Thyroid gland (tissue), 4 donors: ENCODE measurements at regions not wholly inside any gene's neighbourhood (a gene's known extent, or its start where the extent isn't known, plus 50 kb on each side); places are given as distances from the start of the nearest gene placed in this dataset.

ENCODE experiments used
- DNase-seq, 2 donors: peaks; one replicate each; pipeline ENCODE4 v3.0.0-alpha.2; 2019
- H3K27ac ChIP-seq, 3 donors: fragments of 200-600 bp; sonication (generic); 1 replicate in 2 of 3; 2 replicates in 1 of 3; pipeline ENCODE4 v1.5.1; 2016 to 2019; ENCODE audit warnings: mild to moderate bottlenecking in 1 of 3, moderate library complexity in 1 of 3
- H3K27me3 ChIP-seq: fragments of 200-600 bp; sonication (generic); one replicate; pipeline ENCODE4 v1.5.1; 2019
- H3K36me3 ChIP-seq, 2 donors: fragments of 200-600 bp; sonication (generic); one replicate each; pipeline ENCODE4 v1.5.1; 2016 to 2019
- H3K4me1 ChIP-seq, 2 donors: fragments of 200-600 bp; sonication (generic); one replicate each; pipeline ENCODE4 v1.5.1; 2017 to 2019
- H3K4me3 ChIP-seq, 3 donors: fragments of 200-600 bp; sonication (generic); replicated peaks in 1 of 3; 1 replicate in 2 of 3; 2 replicates in 1 of 3; pipeline ENCODE4 v1.5.1; 2016; ENCODE audit warnings: mild to moderate bottlenecking in 1 of 3
- H3K9me3 ChIP-seq: fragments of 200-600 bp; sonication (generic); one replicate; pipeline ENCODE4 v1.5.1; 2017
- CTCF ChIP-seq, 6 experiments: fragments of 200-600 bp in 3 of 6; fragments of 450-650 bp in 3 of 6; sonication (generic) in 3 of 6; IDR thresholded peaks; one replicate each; pipeline ENCODE4 v1.5.1; 2016 to 2019; ENCODE audit warnings: antibody characterized with exemption in 6 of 6, mild to moderate bottlenecking in 2 of 6, inconsistent platforms in 1 of 6, moderate library complexity in 1 of 6
- POLR2A ChIP-seq, 2 donors: fragments of 450-650 bp; IDR thresholded peaks; one replicate each; pipeline ENCODE4 v1.6.1; 2017; ENCODE audit warnings: antibody characterized with exemption in 2 of 2, mild to moderate bottlenecking in 2 of 2, moderate library complexity in 1 of 2
- WGBS, 2 donors: methylation state at CpG; one replicate each; pipeline ENCODE4 v1.1.5; 2017; 5-methylcytosine and 5-hydroxymethylcytosine counted together
- intact Hi-C: fragments of 100-400 bp; cut with DNase I; formaldehyde crosslinking; loops from one replicate; pipeline ENCODE4 v1.15.1; 2023

- intact Hi-C loops: no loop called here
- TF ChIP-seq POLR2A (IDR thresholded peaks at IDR 0.05) (no peak), CTCF (IDR thresholded peaks at IDR 0.05) (no peak)
- Histone ChIP-seq H3K4me1 (peaks cover 6 to 25% of the 10 kb centered on the region in 2 donors), H3K27ac (no peak overlapping the region), H3K36me3 (no peaks in the 10 kb centered on the region), H3K27me3 (no peaks in the 10 kb centered on the region), H3K4me3 (no peak overlapping the region), H3K9me3 (no peaks in the 10 kb centered on the region)
- WGBS, 2 donors: 94% methylated on average over 12 of the region's 12 CpGs
- no peak for DNase-seq
Observed at GRCh38 chr3:194256040-194256945, 94.8 kb downstream of the CPN2 start.

- H3K27ac ChIP-seq: no peak overlapping the region
- TF ChIP-seq POLR2A (IDR thresholded peaks at IDR 0.05) (no peak), CTCF (IDR thresholded peaks at IDR 0.05) (no peak)
- H3K36me3 ChIP-seq: no peaks in the 10 kb centered on the region
- H3K4me1 ChIP-seq: peaks cover under 1 to 22% of the 10 kb centered on the region in 2 donors
- intact Hi-C loops: no loop called here
- no peaks in the 10 kb centered on the region for H3K9me3 ChIP-seq
- no peaks in the 10 kb centered on the region for H3K27me3 ChIP-seq
- no peak overlapping the region for H3K4me3 ChIP-seq
- 95 to 98% methylated on average over 8 of the region's 8 CpGs for WGBS, 2 donors
- DNase-seq: no peak
Observed at GRCh38 chr3:194257151-194257621, 93.9 kb downstream of the CPN2 start.

- no peaks in the 10 kb centered on the region for H3K27me3 ChIP-seq
- H3K27ac ChIP-seq: no peak overlapping the region
- no peak overlapping the region for H3K4me3 ChIP-seq
- H3K36me3 ChIP-seq: no peaks in the 10 kb centered on the region
- no peak for DNase-seq
- intact Hi-C loops: no loop called here
- WGBS, 2 donors: 100% methylated on average over 1 of the region's 1 CpG
- no peak for TF ChIP-seq POLR2A (IDR thresholded peaks at IDR 0.05)
- TF ChIP-seq CTCF (IDR thresholded peaks at IDR 0.05): no peak
- no peaks in the 10 kb centered on the region for H3K9me3 ChIP-seq
- peaks cover 0 to 15% of the 10 kb centered on the region in 2 donors for H3K4me1 ChIP-seq
Observed at GRCh38 chr3:194257916-194258668, 93.0 kb downstream of the CPN2 start.

- intact Hi-C loops: no loop called here
- Histone ChIP-seq H3K4me3 (no peak overlapping the region), H3K4me1 (peaks cover 2 to 13% of the 10 kb centered on the region in 2 donors), H3K27me3 (no peaks in the 10 kb centered on the region), H3K27ac (no peak overlapping the region), H3K9me3 (no peaks in the 10 kb centered on the region), H3K36me3 (no peaks in the 10 kb centered on the region)
- TF ChIP-seq CTCF (IDR thresholded peaks at IDR 0.05) (no peak), POLR2A (IDR thresholded peaks at IDR 0.05) (no peak)
- no peak for DNase-seq
- 82 to 85% methylated on average over 9 of the region's 9 CpGs for WGBS, 2 donors
Observed at GRCh38 chr3:194259982-194260766, 91.0 kb downstream of the CPN2 start.
